HG02884 (cell line): ENCODE measurements at regions not wholly inside any gene's neighbourhood (a gene's known extent, or its start where the extent isn't known, plus 50 kb on each side); places are given as distances from the start of the nearest gene placed in this dataset.
"Not testable (repeated sequence)": the region's sequence is repeated elsewhere in the genome, so short reads cannot be mapped to it uniquely, and the experiment has no call there.

Experiments
- ATAC-seq: cut with Tn5 transposase; IDR thresholded peaks from one replicate; pipeline ENCODE4 v1.9.1; 2021; ENCODE audit warnings: mild to moderate bottlenecking, moderate library complexity; ENCODE audit not compliant: unreplicated experiment

GRCh38 chr7:125490167-125490566 is 560.5 kb upstream of the POT1 start:
- no peak for ATAC-seq

- ATAC-seq, result no peak
Measured at GRCh38 chr7:125485223-125485622, 555.6 kb upstream of the POT1 start.

- no peak for ATAC-seq
Measured at GRCh38 chr7:125484755-125485154, 555.1 kb upstream of the POT1 start.

GRCh38 chr7:125481323-125481722 is 551.7 kb upstream of the POT1 start:
- no peak for ATAC-seq

- no peak for ATAC-seq
Measured at GRCh38 chr7:125480762-125481161, 551.1 kb upstream of the POT1 start.

- no peak for ATAC-seq
Measured at GRCh38 chr7:125468855-125469174, 539.2 kb upstream of the POT1 start.

- no peak for ATAC-seq
Measured at GRCh38 chr7:125467996-125468854, 538.6 kb upstream of the POT1 start.

GRCh38 chr7:125465527-125465926 is 535.9 kb upstream of the POT1 start:
- no peak for ATAC-seq

GRCh38 chr7:125462615-125463014 is 533.0 kb upstream of the POT1 start:
- ATAC-seq, result no peak

- no peak for ATAC-seq
Measured at GRCh38 chr7:125459038-125459437, 529.4 kb upstream of the POT1 start.

- ATAC-seq, result no peak
Measured at GRCh38 chr7:125450749-125451148, 521.1 kb upstream of the POT1 start.

- no peak for ATAC-seq
Measured at GRCh38 chr7:125445836-125446235, 516.2 kb upstream of the POT1 start.

GRCh38 chr7:125444864-125445263 is 515.2 kb upstream of the POT1 start:
- no peak for ATAC-seq

- no peak for ATAC-seq
Measured at GRCh38 chr7:125436220-125436619, 506.6 kb upstream of the POT1 start.

GRCh38 chr7:125431349-125431748 is 501.7 kb upstream of the POT1 start:
- ATAC-seq, result no peak

GRCh38 chr7:125430013-125430412 is 500.4 kb upstream of the POT1 start:
- ATAC-seq, result no peak

- ATAC-seq, result no peak
Measured at GRCh38 chr7:125427676-125428075, 498.1 kb upstream of the POT1 start.

- no peak for ATAC-seq
Measured at GRCh38 chr7:125425506-125425905, 495.9 kb upstream of the POT1 start.

GRCh38 chr7:125424721-125425120 is 495.1 kb upstream of the POT1 start:
- no peak for ATAC-seq

- ATAC-seq, result no peak
Measured at GRCh38 chr7:125423458-125424155, 494.0 kb upstream of the POT1 start.

GRCh38 chr7:125421407-125421806 is 491.8 kb upstream of the POT1 start:
- not testable (repeated sequence) for ATAC-seq

- ATAC-seq, result no peak
Measured at GRCh38 chr7:125412890-125413665, 483.5 kb upstream of the POT1 start.
